KOPT-K1 (cell line): ENCODE measurements at regions not wholly inside any gene's neighbourhood (a gene's known extent, or its start where the extent isn't known, plus 50 kb on each side); places are given as distances from the start of the nearest gene placed in this dataset.

Experiments used
- H3K27ac ChIP-seq: fragments of 200-600 bp; sonication (generic); 2 replicates; pipeline ENCODE4 v1.5.1; 2016; ENCODE audit warnings: antibody characterized with exemption, mild to moderate bottlenecking, low read depth, low read length; ENCODE audit not compliant: poor library complexity, severe bottlenecking
- H3K36me3 ChIP-seq: fragments of 200-600 bp; sonication (generic); 2 replicates; pipeline ENCODE4 v1.5.1; 2017; ENCODE audit warnings: antibody characterized with exemption, mild to moderate bottlenecking, low read length, moderate library complexity; ENCODE audit not compliant: insufficient read depth
- H3K9me3 ChIP-seq: fragments of 200-600 bp; sonication (generic); 2 replicates; pipeline ENCODE4 v1.5.1; 2017; ENCODE audit warnings: antibody characterized with exemption, low read length, mild to moderate bottlenecking; ENCODE audit not compliant: insufficient read depth, poor library complexity, severe bottlenecking

DNA sequence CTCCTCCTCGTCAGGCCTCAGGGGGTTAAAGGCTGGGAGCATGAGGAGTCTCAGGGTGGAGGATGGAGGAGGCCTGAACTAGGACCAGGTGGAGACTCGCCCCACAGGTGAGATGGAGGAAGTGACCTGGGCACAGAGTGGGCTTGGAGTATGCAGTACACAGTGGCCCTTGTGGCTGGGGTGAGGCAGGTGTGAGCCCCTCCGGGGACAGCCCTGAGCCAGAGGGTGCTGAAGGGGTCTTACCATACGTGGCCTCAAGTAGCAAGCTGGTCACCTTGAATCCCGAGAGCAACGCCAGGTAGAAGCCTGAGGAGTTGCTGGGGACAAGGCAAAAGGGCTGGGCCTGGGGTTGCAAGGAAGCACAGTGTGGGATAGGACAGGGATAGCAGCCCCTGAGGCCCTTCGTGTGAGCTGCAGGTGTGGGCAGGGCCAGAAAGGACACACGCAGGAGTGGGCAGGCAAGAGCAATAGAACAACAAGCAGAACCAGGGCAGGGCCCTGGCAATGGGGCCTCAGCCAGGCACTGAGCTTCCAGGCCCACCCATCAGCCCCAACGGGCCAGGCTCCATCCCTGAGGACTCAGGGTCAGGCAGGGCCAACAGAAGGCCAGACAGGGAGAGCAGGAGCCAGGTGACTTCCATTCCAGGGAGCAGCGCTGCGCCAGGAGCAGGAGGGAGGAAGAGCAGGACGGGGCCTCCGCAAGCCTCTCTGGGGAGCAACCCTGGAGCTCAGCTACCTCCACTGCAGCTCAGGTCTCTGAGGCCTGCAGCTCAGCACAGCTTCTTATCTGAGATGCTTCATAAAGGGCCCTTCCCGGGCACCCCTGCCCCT, 64.2 kb upstream of the TNRC6C start:
- peak overlapping the region; percentile 42 for H3K27ac ChIP-seq
- no peaks in the 10 kb centered on the region for H3K9me3 ChIP-seq
- H3K36me3 ChIP-seq = no peaks in the 10 kb centered on the region

DNA sequence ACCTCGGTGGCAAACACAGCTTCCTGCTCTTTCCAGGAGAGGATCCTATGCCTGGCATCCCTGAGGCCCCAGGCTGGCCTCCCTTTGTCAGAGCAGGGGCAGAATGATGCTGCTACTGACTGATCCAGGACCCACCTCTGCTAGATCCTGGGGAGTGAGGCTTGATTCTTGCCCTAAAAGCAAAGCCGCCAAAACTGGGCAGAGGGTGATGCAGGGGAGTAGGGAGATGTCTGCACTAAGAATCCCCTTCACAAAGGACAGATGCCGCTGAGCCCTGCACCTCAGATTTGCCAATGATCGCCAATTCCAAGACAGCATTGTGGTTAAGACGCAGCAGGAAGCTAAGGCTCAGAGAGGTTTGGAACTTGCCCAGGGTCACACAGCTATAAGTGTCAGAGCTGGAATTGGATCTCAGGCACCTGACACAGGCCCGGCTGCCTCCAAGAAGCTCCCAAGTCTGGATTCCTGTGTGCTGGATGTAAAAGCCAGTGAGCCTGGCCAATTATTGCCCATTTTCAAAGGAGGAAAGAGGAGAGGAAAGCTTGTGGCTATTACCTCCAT, 60.7 kb upstream of the TNRC6C start:
- Histone ChIP-seq H3K27ac (no peak overlapping the region), H3K36me3 (no peaks in the 10 kb centered on the region), H3K9me3 (no peaks in the 10 kb centered on the region)

DNA sequence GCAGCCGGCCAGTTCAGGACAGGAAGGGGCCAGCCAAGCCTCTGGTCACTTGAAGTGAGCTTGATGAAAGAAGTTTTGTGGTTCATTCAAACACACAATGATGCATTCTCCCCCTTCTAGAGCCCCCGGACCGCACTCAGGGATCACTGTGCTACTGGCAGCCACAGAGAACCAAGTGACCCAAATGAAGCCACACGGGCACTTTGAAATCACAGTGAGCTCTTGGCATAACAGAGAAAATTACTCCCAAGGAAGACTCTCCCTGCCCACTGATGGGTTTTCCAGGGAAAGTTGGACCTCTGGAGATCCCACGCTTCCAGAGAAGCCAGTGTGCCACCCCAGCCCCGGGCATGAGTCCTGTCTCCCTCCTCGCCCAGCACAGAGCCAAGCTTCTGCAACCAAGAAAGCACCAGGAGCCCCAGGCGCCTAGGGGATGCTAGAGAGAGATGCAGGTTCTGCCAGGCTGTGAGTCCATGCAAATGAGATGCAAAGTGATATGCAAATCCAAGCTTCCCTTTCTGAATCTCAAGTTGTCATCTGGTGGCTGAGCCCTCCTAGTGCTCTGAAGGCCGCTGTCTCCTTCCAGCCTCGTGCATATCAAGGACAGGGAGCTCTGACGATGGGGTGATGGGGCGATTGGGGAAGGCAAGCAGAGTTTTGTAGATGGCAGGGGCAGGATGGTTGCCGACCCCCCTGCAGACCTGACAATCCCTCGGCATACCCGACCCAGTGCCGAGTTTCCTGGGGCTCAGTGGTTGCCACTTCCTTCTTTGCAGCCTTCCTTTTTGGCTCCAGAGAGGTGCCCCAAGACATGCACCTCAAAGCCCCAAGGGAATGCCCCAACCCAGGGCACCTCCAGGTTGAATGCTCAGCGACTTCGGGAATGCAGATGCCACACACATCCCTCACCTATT, 59.7 kb upstream of the TNRC6C start:
- H3K27ac ChIP-seq = no peak overlapping the region
- no peaks in the 10 kb centered on the region for H3K36me3 ChIP-seq
- no peaks in the 10 kb centered on the region for H3K9me3 ChIP-seq

DNA sequence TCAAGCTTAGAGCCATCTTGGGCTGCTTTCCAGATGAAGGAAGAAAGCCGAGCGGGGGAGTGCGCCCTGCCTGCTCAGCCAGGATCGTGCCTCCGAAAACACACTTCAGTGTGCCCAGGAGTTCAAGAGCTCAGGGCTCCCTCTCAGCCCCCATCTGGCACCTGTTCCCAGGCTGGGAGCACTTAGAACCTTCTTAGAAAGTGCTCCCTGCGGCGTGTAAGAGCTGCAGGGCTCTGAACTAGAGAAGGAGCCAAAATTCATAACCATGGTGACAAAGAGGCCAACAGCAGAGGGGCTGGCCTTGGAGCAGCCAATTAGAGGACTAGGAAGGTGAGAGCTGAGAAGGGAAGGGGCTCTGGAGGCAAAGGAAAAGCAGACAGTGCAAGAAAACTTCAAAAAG, 59.0 kb upstream of the TNRC6C start:
- Histone ChIP-seq H3K9me3 (no peaks in the 10 kb centered on the region), H3K36me3 (no peaks in the 10 kb centered on the region), H3K27ac (no peak overlapping the region)

DNA sequence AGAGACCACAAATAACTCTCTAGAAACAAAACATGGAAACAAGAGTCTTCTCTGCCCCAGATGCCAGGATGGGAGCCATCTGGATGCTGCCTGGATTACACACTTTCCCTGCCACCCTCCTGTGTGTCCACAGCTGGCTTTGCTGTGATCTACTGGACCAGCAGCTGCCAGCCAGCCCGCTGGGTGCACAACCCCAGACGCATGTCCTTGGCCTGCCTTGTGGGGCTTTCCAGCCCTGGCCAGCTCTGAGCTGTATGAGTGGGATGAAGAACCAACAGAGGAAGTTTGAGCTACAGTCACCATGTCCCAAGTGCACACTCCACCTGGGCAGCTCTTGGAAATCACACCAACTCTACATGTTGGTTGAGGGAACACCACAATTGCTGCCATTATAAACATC, 57.0 kb upstream of the TNRC6C start:
- H3K9me3 ChIP-seq = no peaks in the 10 kb centered on the region

DNA sequence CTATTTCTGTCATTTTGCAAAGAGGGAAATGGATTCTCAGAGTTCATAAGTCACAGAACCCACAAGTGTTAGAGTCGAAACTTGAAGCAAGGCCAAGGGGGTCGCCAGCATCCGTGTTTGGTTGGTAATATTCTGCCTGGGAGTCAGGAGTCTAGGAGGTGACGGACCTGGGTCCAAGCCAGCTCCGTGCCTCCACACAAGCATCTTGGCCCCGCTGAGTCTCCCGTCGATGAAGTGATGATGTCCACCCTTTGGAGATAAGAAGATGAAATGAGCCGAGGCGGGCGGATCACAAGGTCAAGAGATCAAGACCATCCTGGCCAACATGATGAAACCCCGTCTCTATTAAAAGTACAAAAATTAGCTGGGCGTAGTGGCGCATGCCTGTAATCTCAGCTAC, 53.2 kb upstream of the TNRC6C start:
- Histone ChIP-seq H3K36me3 (no peaks in the 10 kb centered on the region), H3K27ac (no peak overlapping the region), H3K9me3 (no peaks in the 10 kb centered on the region)

More for the DNA sequence above, 57.0 kb upstream of the TNRC6C start:
- Histone ChIP-seq H3K36me3 (no peaks in the 10 kb centered on the region), H3K27ac (no peak overlapping the region)

DNA sequence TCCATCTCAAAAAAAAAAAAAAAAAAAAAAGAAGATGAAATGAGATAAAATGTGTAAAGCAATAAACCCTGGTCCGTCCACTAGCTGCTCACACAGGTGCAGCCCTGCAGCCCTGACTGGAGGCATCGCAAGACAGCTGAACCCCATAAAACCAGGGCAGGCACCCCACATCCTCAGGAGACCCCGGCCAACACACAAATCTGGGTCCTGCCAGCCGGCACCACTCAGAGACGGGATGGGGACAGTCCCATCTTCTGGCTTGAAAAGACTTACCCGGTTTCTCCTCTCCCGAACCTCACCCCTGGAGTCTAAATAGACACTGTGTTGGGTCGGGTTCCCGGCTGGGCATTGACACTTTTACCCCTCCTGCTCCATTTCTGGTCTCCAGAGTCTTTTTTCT, 52.7 kb upstream of the TNRC6C start:
- H3K27ac ChIP-seq = no peak overlapping the region
- no peaks in the 10 kb centered on the region for H3K36me3 ChIP-seq
- H3K9me3 ChIP-seq = no peaks in the 10 kb centered on the region

DNA sequence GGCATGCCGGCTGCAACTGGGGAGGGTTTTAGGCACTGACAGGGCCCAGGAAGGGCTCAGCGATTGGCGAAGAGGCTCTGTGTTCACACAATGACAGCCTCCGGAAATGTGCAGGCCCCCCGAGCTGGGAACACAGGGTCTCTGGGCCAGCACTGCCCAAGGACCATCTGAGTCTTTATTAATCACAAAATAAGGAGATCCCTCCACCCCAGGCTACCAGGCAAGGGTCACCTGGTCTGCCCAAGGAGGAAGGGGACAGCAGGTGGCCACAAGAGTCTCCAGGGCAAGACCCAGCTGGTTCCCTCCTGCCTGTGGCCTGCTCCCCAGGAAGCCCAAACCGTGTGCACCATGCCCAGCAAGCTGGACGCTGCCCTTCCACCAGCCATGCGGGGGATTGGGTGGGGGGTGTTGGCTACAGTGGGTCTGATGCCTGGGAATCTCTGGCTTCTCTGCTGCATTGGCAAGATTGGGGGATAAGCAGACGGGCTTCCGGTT, 52.1 kb upstream of the TNRC6C start:
- H3K36me3 ChIP-seq = no peaks in the 10 kb centered on the region
- no peak overlapping the region for H3K27ac ChIP-seq
- no peaks in the 10 kb centered on the region for H3K9me3 ChIP-seq

DNA sequence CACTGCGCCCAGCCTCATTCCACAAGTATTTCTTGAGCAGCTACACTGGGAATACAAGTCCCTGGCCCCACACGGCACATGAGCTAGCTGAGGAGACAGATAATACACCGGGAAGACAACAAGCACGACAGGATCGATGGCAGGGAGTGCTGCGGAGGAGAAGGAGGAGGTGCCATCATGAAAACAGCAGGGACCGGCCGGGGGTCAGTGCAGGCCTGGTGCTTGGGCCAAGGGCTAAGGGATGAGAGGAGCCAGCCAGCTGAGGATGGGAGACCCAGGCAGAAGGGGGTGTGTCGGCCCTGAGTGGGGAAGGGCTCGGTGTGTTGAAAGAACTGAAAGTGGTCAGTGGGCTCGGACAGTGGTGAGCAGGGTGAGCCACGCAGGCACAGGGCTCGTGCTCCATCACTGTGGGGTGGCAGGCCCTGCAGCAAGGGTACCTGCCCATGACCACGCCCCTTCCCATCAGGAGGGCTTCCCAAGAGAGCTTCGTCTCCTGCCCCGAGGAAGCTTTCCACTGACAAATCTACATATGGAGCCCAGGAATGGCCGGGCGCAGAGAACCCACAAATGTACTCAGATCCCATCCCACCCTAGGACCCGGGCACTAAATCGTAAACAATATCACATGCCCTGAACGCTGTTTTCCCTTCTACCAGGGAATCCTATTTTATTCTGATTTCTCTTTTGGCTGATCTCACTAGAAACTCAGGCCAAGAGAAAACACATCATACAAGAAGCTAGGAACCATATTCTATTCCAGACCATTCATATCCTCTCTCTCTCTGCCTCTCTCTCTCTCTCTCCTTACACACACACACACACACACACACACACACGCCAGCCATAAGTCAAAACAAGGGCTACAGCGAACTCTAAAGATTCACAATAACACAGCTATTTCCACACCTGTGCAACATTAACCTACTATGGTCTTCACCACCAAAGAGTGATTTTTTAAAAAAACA, 50.7 kb upstream of the TNRC6C start:
- no peaks in the 10 kb centered on the region for H3K9me3 ChIP-seq
- H3K27ac ChIP-seq = no peak overlapping the region
- no peaks in the 10 kb centered on the region for H3K36me3 ChIP-seq

DNA sequence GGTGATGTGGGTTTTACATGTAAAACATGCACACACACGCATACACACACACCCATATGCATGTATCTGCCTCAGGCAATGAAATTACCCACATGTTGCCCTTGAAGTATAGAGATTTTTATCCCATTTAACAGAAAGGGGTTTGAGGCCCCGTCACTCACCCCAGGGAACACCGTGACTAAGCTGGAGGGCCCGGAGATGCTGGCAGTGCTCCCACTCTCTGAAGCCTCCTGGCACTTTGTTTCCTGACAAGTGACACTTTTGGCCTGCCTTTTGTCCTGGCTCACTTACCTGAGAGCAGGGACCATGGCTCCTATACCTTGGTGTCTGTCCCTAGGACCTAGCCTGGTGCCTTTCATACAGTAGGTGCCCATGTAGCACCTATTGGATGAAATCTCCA, 50.0 kb upstream of the TNRC6C start:
- H3K9me3 ChIP-seq = no peaks in the 10 kb centered on the region
- no peaks in the 10 kb centered on the region for H3K36me3 ChIP-seq
- no peak overlapping the region for H3K27ac ChIP-seq
